Glutamatergic neuron (in vitro differentiated cells): ENCODE measurements at regions not wholly inside any gene's neighbourhood (a gene's known extent, or its start where the extent isn't known, plus 50 kb on each side); places are given as distances from the start of the nearest gene placed in this dataset.

ENCODE experiments used
- DNase-seq: peaks from one replicate; pipeline ENCODE4 v3.0.0; 2022
- H3K27ac Mint-ChIP-seq: one replicate; pipeline ENCODE4 v1.8.0; 2020; ENCODE audit warnings: mild to moderate bottlenecking, mixed read lengths, inconsistent platforms; ENCODE audit not compliant: unreplicated experiment
- H3K27me3 Mint-ChIP-seq: one replicate; pipeline ENCODE4 v1.8.0; 2020; ENCODE audit warnings: mild to moderate bottlenecking, moderate library complexity, mixed read lengths, inconsistent platforms; ENCODE audit not compliant: unreplicated experiment
- H3K36me3 Mint-ChIP-seq: one replicate; pipeline ENCODE4 v1.8.0; 2020; ENCODE audit warnings: mild to moderate bottlenecking, mixed read lengths, inconsistent platforms; ENCODE audit not compliant: unreplicated experiment
- H3K4me1 Mint-ChIP-seq: one replicate; pipeline ENCODE4 v1.8.0; 2020; ENCODE audit warnings: mild to moderate bottlenecking, low read depth, mixed read lengths, inconsistent platforms; ENCODE audit not compliant: unreplicated experiment
- H3K4me3 Mint-ChIP-seq: one replicate; pipeline ENCODE4 v1.8.0; 2020; ENCODE audit warnings: mild to moderate bottlenecking, mixed read lengths, inconsistent platforms; ENCODE audit not compliant: unreplicated experiment
- H3K9me3 Mint-ChIP-seq: one replicate; pipeline ENCODE4 v1.8.0; 2020; ENCODE audit warnings: mild to moderate bottlenecking, moderate library complexity, mixed read lengths, inconsistent platforms; ENCODE audit not compliant: unreplicated experiment
- CTCF ChIP-seq: fragments of 200-600 bp; sonication (generic); IDR thresholded peaks from one replicate; pipeline ENCODE4 v1.5.0; 2021; ENCODE audit not compliant: partially characterized antibody, unreplicated experiment

DNA sequence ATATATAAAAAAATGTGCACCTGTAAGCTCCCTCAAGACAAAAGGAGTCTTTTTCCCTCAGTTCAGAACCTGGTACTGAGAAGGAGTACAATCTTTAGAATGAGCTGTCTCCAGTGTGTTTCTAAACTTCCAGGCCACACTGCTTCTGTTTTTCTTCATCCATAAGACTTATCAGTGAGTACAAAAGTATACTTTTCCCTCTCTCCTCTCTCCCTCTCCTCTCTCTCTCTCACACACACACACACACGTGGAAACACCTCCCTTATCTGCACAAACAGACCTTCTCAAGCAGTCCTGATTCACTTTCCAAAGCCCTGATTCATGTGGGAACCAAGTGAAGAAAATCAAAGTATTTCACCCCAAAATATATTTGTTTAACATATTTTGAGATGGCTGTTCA is 220.7 kb upstream of the UBASH3B start:
- no peaks in the 10 kb centered on the region for H3K9me3 Mint-ChIP-seq
- no peak for TF ChIP-seq CTCF
- no peak overlapping the region for H3K4me3 Mint-ChIP-seq
- no peak for DNase-seq
- no peaks in the 10 kb centered on the region for H3K4me1 Mint-ChIP-seq
- no peaks in the 10 kb centered on the region for H3K36me3 Mint-ChIP-seq
- no peak overlapping the region for H3K27ac Mint-ChIP-seq
- H3K27me3 Mint-ChIP-seq: no peaks in the 10 kb centered on the region

- Mint-ChIP-seq H3K4me1 (no peaks in the 10 kb centered on the region), H3K27ac (no peak overlapping the region), H3K9me3 (no peaks in the 10 kb centered on the region), H3K4me3 (no peak overlapping the region), H3K36me3 (no peaks in the 10 kb centered on the region), H3K27me3 (no peaks in the 10 kb centered on the region)
- no peak for TF ChIP-seq CTCF
- DNase-seq: no peak
Observed at GRCh38 chr11:122430490-122430889, 225.0 kb upstream of the UBASH3B start.

DNA sequence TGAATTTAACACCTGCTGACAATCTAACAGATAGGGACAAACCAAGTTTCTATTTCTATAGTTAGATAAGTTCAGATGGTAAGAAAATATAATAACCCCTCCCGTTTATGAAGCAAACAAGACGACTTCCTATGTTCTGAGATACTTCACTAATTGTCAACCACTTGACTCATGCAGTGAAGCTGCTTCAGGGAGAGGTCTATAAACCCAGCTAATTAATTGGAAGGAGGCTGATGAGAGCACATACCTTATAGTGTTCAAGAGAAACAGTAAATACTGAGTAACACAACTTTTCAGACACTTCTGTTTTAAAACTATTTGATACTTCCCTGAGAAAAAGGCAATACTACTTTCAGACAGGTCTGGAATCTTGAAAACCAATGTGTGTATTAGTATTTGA is 229.4 kb upstream of the UBASH3B start:
- Mint-ChIP-seq H3K9me3 (no peaks in the 10 kb centered on the region), H3K27ac (no peak overlapping the region), H3K27me3 (no peaks in the 10 kb centered on the region), H3K36me3 (no peaks in the 10 kb centered on the region), H3K4me1 (no peaks in the 10 kb centered on the region), H3K4me3 (no peak overlapping the region)
- no peak for DNase-seq
- TF ChIP-seq CTCF: no peak

- Mint-ChIP-seq H3K4me3 (no peak overlapping the region), H3K27ac (no peak overlapping the region), H3K9me3 (peaks cover 1% of the 10 kb centered on the region), H3K4me1 (no peaks in the 10 kb centered on the region), H3K36me3 (no peaks in the 10 kb centered on the region), H3K27me3 (no peaks in the 10 kb centered on the region)
- no peak for TF ChIP-seq CTCF
- DNase-seq: no peak
Observed at GRCh38 chr11:122424636-122425035, 230.9 kb upstream of the UBASH3B start.

DNA sequence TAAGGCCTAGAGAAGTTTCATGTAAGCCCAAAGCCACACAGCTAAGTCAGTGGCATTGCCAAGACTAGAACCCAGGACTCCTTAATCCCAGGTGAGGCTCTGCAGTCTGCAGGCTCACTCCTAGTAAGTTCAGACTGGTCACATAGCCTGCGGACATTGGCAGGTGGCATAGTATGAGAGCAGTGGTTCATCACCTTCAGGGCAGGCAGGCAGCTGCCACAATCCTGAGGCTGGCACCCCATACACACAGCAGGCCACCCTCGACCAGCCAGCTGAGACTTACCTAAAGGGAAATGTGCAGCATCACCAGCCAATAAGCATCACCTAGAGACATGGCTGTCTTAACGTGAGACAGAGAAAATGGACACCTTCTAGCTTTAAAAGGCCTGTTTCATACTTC is 231.6 kb upstream of the UBASH3B start:
- no peak for DNase-seq
- no peak for TF ChIP-seq CTCF
- H3K36me3 Mint-ChIP-seq: no peaks in the 10 kb centered on the region
- H3K27ac Mint-ChIP-seq: no peak overlapping the region
- H3K9me3 Mint-ChIP-seq: peaks cover 1% of the 10 kb centered on the region
- no peak overlapping the region for H3K4me3 Mint-ChIP-seq
- no peaks in the 10 kb centered on the region for H3K4me1 Mint-ChIP-seq
- no peaks in the 10 kb centered on the region for H3K27me3 Mint-ChIP-seq
